K562 (cell line): ENCODE measurements at regions not wholly inside any gene's neighbourhood (a gene's known extent, or its start where the extent isn't known, plus 50 kb on each side); places are given as distances from the start of the nearest gene placed in this dataset.

Source experiments
- ATAC-seq: fragments of 200-7000 bp; cut with Tn5 transposase; 3 replicates; pipeline ENCODE4 v1.9.1; 2020; ENCODE audit warnings: moderate library complexity
- BruUV-seq: library from RNA; stranded (reverse); fragments of 400-500 nt; replicated peaks from 2 replicates; lab custom pipeline; 2021; lab: Mats Ljungman, UMichigan
- CTCF ChIA-PET: fragments of 300-600 bp; formaldehyde crosslinking; extraction: SDS; loops from one replicate; lab custom pipeline; 2021; ENCODE audit warnings: low intra/inter-chr PET ratio; lab: Yijun Ruan, JAX
- POLR2A ChIA-PET: fragments of 300-600, 350-650 bp; sonication (Branson Sonifier 250); formaldehyde crosslinking; extraction: SDS; loops from one replicate; lab custom pipeline; 2021; ENCODE audit warnings: antibody characterized with exemption, inconsistent platforms; lab: Yijun Ruan, JAX
- DNase-seq, 4 experiments: peaks; one replicate each; pipeline versions ENCODE4 v3.0.0 to v3.0.0-alpha.2; 2011 to 2018; ENCODE audit warnings: low spot score in 3 of 4, mixed read lengths in 3 of 4; ENCODE audit errors: extremely low read depth in 1 of 4
- FAIRE-seq: peaks from 2 replicates; lab custom pipeline; 2011; peaks lifted over from hg19 to GRCh38; lab: Jason Lieb, UNC
- H2AFZ ChIP-seq: 2 replicates; pipeline ENCODE4 v1.6.0; 2011; ENCODE audit warnings: low read depth, low read length, control low read depth, inconsistent platforms
- H3K27ac ChIP-seq: fragments of 200-600 bp; 3 replicates; pipeline ENCODE4 v1.8.0; 2011; ENCODE audit warnings: low read depth, mild to moderate bottlenecking, control low read depth, inconsistent platforms, low read length, moderate library complexity, mixed read lengths; ENCODE audit errors: extremely low read depth
- H3K27me3 ChIP-seq, 2 experiments: fragments of 300-600 bp in 1 of 2; 2 replicates in 1 of 2; 3 replicates in 1 of 2; pipeline versions ENCODE4 v1.6.0 to v1.8.0; 2011; ENCODE audit warnings: inconsistent platforms in 2 of 2, low read length in 2 of 2, mild to moderate bottlenecking in 1 of 2, mixed read lengths in 1 of 2, moderate library complexity in 1 of 2; ENCODE audit not compliant: control insufficient read depth in 2 of 2, insufficient read depth in 2 of 2
- H3K36me3 ChIP-seq: fragments of 300-600 bp; 3 replicates; pipeline ENCODE4 v1.8.0; 2011; ENCODE audit warnings: mild to moderate bottlenecking, low read length, inconsistent platforms; ENCODE audit not compliant: control insufficient read depth, insufficient read depth
- H3K4me1 ChIP-seq, 2 experiments: fragments of 200-600 bp in 1 of 2; replicated peaks in 1 of 2; 2 replicates in 1 of 2; 3 replicates in 1 of 2; pipeline versions ENCODE4 v1.5.1 to v1.8.0; 2011; ENCODE audit warnings: inconsistent platforms in 2 of 2, low read length in 2 of 2, mild to moderate bottlenecking in 1 of 2, mixed read lengths in 1 of 2, moderate library complexity in 1 of 2; ENCODE audit not compliant: control insufficient read depth in 2 of 2, insufficient read depth in 2 of 2
- H3K4me2 ChIP-seq: 2 replicates; pipeline ENCODE4 v1.6.1; 2011; ENCODE audit warnings: low read length, control low read depth, inconsistent platforms, mixed read lengths; ENCODE audit not compliant: insufficient read depth
- H3K4me3 ChIP-seq: fragments of 200-600 bp; sonication (generic), shearing (Covaris generic); 2 replicates; pipeline ENCODE4 v1.5.1; 2016; ENCODE audit warnings: control low read depth, inconsistent platforms
- H3K79me2 ChIP-seq: fragments of 200-600 bp; 3 replicates; pipeline ENCODE4 v1.8.0; 2011; ENCODE audit warnings: low read length, inconsistent platforms; ENCODE audit not compliant: control insufficient read depth, insufficient read depth
- H3K9ac ChIP-seq, 2 experiments: 2 replicates each; pipeline versions ENCODE4 v1.6.0 to v1.6.1; 2011; ENCODE audit warnings: low read depth in 2 of 2, low read length in 2 of 2, control low read depth in 1 of 2, inconsistent platforms in 1 of 2, mild to moderate bottlenecking in 1 of 2, mixed read lengths in 1 of 2; ENCODE audit not compliant: insufficient read depth in 1 of 2
- H3K9me1 ChIP-seq: one replicate; pipeline ENCODE4 v1.6.0; 2011; ENCODE audit warnings: inconsistent platforms, mild to moderate bottlenecking, low read length, moderate library complexity; ENCODE audit not compliant: control insufficient read depth, insufficient read depth
- H3K9me3 ChIP-seq: replicated peaks from 2 replicates; pipeline ENCODE4 v1.5.1; 2011; ENCODE audit warnings: low read depth, low read length, inconsistent platforms; ENCODE audit not compliant: control insufficient read depth, insufficient read depth
- H4K20me1 ChIP-seq: replicated peaks from 2 replicates; pipeline ENCODE4 v1.6.1; 2011; ENCODE audit warnings: low read length, inconsistent platforms, mixed read lengths; ENCODE audit not compliant: control insufficient read depth, insufficient read depth
- BCL6 ChIP-seq: fragments of 250-450 bp; sonication (Bioruptor Pico); IDR thresholded peaks from 2 replicates; pipeline ENCODE4 v1.4.0; 2020
- CHCHD3 ChIP-seq: fragments of 250-450 bp; sonication (Bioruptor Pico); IDR thresholded peaks from 2 replicates; pipeline ENCODE4 v2.1.2; 2022; ENCODE audit warnings: mild to moderate bottlenecking
- FIP1L1 ChIP-seq: fragments of 200-400 bp; formaldehyde crosslinking; IDR thresholded peaks from 2 replicates; pipeline ENCODE4 v1.6.1; 2018; ENCODE audit warnings: mild to moderate bottlenecking, low read depth, low read length; ENCODE audit not compliant: poor library complexity, severe bottlenecking
- FOXA3 ChIP-seq, 2 experiments: fragments of 450-650 bp in 1 of 2; sonication (generic) in 1 of 2; formaldehyde crosslinking; IDR thresholded peaks in 1 of 2; conservative IDR thresholded peaks in 1 of 2; 2 replicates each; pipeline versions ENCODE4 v1.4.0 to v1.8.0; 2020 to 2022; ENCODE audit warnings: mild to moderate bottlenecking in 2 of 2, missing genetic modification reagents in 1 of 2
- FUS ChIP-seq: fragments of 200-400 bp; formaldehyde crosslinking; optimal IDR thresholded peaks from 2 replicates; pipeline ENCODE3; 2017; ENCODE audit warnings: low read depth, low read length
- JUND ChIP-seq, 2 experiments: IDR thresholded peaks; 2 replicates in 1 of 2; 3 replicates in 1 of 2; pipeline ENCODE4 v1.6.1; 2011; ENCODE audit warnings: borderline replicate concordance in 2 of 2, low read depth in 2 of 2, low read length in 2 of 2, improper control_type of control experiment in 1 of 2, missing biosample characterization in 1 of 2, missing genetic modification characterization in 1 of 2, missing genetic modification reagents in 1 of 2
- KLF13 ChIP-seq: fragments of 450-650 bp; IDR thresholded peaks from 2 replicates; pipeline ENCODE4 v1.6.1; 2016; ENCODE audit warnings: missing genetic modification characterization, low read depth, mild to moderate bottlenecking, missing compliant biosample characterization, moderate library complexity, borderline replicate concordance
- POLR2G ChIP-seq: fragments of 200-400 bp; formaldehyde crosslinking; IDR thresholded peaks from 2 replicates; pipeline ENCODE4 v1.6.1; 2017; ENCODE audit warnings: low read depth, mild to moderate bottlenecking, antibody characterized with exemption, low read length, moderate library complexity
- RAD21 ChIP-seq, 2 experiments: fragments of 250-450 bp in 1 of 2; fragments of 450-650 bp in 1 of 2; sonication (Bioruptor Pico) in 1 of 2; formaldehyde crosslinking in 1 of 2; IDR thresholded peaks in 1 of 2; conservative IDR thresholded peaks in 1 of 2; 2 replicates each; pipeline versions ENCODE4 v1.4.0 to v1.8.0; 2020 to 2022; ENCODE audit warnings: mild to moderate bottlenecking in 2 of 2, moderate library complexity in 1 of 2
- ZBED1 ChIP-seq: IDR thresholded peaks from 2 replicates; pipeline ENCODE4 v1.6.1; 2014
- ZKSCAN1 ChIP-seq: fragments of 150-350 bp; IDR thresholded peaks from 2 replicates; pipeline ENCODE4 v1.6.1; 2016; ENCODE audit warnings: low read depth, low read length
- ZNF23 ChIP-seq: fragments of 250-450 bp; sonication (Bioruptor Pico); IDR thresholded peaks from 2 replicates; pipeline ENCODE4 v1.4.0; 2020; ENCODE audit warnings: mild to moderate bottlenecking
- WGBS: fragments of 100-300 bp; shearing (Covaris generic); methylation state at CpG from one replicate; pipeline ENCODE4 v1.1.6; 2016; ENCODE audit warnings: low coverage, mixed read lengths; ENCODE audit not compliant: insufficient coverage; ENCODE audit errors: missing lambda C conversion rate; 5-methylcytosine and 5-hydroxymethylcytosine counted together
- in situ Hi-C: fragments of 300-500 bp; cut with MboI; formaldehyde crosslinking; loops from 4 replicates; pipeline ENCODE4 v1.15.0; 2018; ENCODE audit warnings: inconsistent platforms, mixed read lengths
- intact Hi-C: fragments of 100-400 bp; cut with micrococcal nuclease; formaldehyde crosslinking; loops from 2 replicates; pipeline ENCODE4 v1.14.2; 2022
- TF ChIP-seq, protein P1 (sequence below): sonication (generic); formaldehyde crosslinking; IDR thresholded peaks from 2 replicates; pipeline ENCODE4 v1.8.0; 2023; ENCODE audit warnings: mild to moderate bottlenecking, missing genetic modification reagents

DNA sequence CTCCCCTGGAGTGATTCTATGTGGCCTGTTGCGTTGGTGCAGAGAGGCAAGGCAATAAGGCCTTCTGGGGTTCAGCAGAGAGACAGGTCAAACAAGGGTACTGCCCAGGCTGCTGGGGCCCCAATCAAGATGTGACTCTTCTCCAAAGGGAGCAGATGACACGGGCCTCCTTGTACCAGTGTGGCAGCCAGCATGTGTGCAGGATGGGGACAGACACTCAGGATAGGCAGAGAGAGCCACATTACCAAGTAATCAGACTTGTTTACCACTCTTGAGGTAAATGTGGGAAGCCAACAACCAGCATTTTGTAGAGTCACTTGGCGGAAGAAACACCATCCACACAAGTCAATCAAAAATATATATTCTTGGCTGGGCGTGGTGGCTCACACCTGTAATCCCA lies 95.3 kb upstream of the DLG1 start (continued):
- TF ChIP-seq, protein P1, sequence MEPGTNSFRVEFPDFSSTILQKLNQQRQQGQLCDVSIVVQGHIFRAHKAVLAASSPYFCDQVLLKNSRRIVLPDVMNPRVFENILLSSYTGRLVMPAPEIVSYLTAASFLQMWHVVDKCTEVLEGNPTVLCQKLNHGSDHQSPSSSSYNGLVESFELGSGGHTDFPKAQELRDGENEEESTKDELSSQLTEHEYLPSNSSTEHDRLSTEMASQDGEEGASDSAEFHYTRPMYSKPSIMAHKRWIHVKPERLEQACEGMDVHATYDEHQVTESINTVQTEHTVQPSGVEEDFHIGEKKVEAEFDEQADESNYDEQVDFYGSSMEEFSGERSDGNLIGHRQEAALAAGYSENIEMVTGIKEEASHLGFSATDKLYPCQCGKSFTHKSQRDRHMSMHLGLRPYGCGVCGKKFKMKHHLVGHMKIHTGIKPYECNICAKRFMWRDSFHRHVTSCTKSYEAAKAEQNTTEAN (CRISPR knock-in tag) = no peak
- TF ChIP-seq FUS (no peak), JUND (IDR thresholded peaks at IDR 0.05; ENCODE audit: borderline replicate concordance, low read depth, low read length) (no peak), JUND (tag; IDR thresholded peaks at IDR 0.05; ENCODE audit: borderline replicate concordance, low read depth, low read length) (no peak), POLR2G (no peak)

DNA sequence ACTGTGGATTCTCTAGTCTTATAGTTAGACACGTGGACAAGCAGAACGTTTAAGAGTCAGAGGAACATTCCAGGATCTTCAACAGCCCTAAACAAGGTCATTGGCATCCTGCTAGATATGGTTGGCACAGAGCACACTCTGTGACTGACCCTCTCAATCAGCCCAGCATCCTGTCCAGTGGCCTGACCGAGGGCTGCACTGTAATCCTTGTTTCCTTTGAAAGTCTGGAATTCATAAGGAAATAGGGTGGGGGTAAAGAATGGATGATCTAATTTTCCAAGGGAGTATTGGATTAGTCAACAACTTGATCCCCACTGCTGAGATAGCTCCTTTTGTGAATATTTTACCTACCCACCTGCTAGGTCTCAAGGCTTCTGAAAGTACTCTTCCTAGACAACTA lies 94.5 kb upstream of the DLG1 start:
- no peak overlapping the region for H3K4me2 ChIP-seq
- no peak for ATAC-seq
- peaks cover 3% of the 10 kb centered on the region for H3K9me1 ChIP-seq
- no peak overlapping the region for H3K9ac ChIP-seq
- no peak overlapping the region for H3K27ac ChIP-seq
- no TSS peak for BruUV-seq
- H3K9me3 ChIP-seq = peaks cover 2% of the 10 kb centered on the region; the same call in 1 of the 2 replicates
- H3K79me2 ChIP-seq = no peaks in the 10 kb centered on the region
- POLR2A ChIA-PET = no interaction called here
- H3K27me3 ChIP-seq = peaks cover 63 to 70% of the 10 kb centered on the region in 2 experiments
- WGBS = 0% methylated on average over 3 of the region's 3 CpGs
- no peak overlapping the region for H2AFZ ChIP-seq
- no peaks in the 10 kb centered on the region for H4K20me1 ChIP-seq
- DNase-seq = peak in 1 of 4 experiments; percentile 1
- peaks cover 6 to 7% of the 10 kb centered on the region in 2 experiments; a peak in 3 of 5 replicates for H3K4me1 ChIP-seq
- in situ Hi-C loops = no loop called here
- intact Hi-C loops = no loop called here
- no peaks in the 10 kb centered on the region for H3K36me3 ChIP-seq
- H3K4me3 ChIP-seq = no peak overlapping the region
- FAIRE-seq = no peak
- CTCF ChIA-PET = no interaction called here
- TF ChIP-seq ZKSCAN1 (no peak), ZBED1 (no peak), RAD21 (CRISPR knock-in tag; conservative IDR thresholded peaks at IDR 0.05 in 1 of 2, IDR thresholded peaks at IDR 0.05 in 1 of 2) (no peak), FIP1L1 (no peak), FOXA3 (CRISPR knock-in tag; conservative IDR thresholded peaks at IDR 0.05 in 1 of 2, IDR thresholded peaks at IDR 0.05 in 1 of 2) (no peak), BCL6 (CRISPR knock-in tag) (no peak), ZNF23 (CRISPR knock-in tag) (no peak), KLF13 (tag) (no peak), CHCHD3 (CRISPR knock-in tag) (no peak)
